SK-N-SH (cell line): ENCODE measurements at regions not wholly inside any gene's neighbourhood (a gene's known extent, or its start where the extent isn't known, plus 50 kb on each side); places are given as distances from the start of the nearest gene placed in this dataset.

ENCODE experiments used
- CHD2 ChIP-seq: fragments of 150-350 bp; IDR thresholded peaks from 2 replicates; pipeline ENCODE4 v1.6.1; 2018; ENCODE audit warnings: low read length; ENCODE audit not compliant: partially characterized antibody
- CTCF ChIP-seq: fragments of 200-600 bp; sonication (generic); IDR thresholded peaks from 2 replicates; pipeline ENCODE4 v1.6.1; 2017; ENCODE audit warnings: antibody characterized with exemption, mild to moderate bottlenecking, moderate library complexity
- ELF1 ChIP-seq: IDR thresholded peaks from 2 replicates; pipeline ENCODE4 v1.4.0; 2012
- FOXJ3 ChIP-seq: sonication (generic); formaldehyde crosslinking; IDR thresholded peaks from 2 replicates; pipeline ENCODE4 v1.5.1; 2020; ENCODE audit warnings: mild to moderate bottlenecking, missing genetic modification reagents
- JUND ChIP-seq: IDR thresholded peaks from 2 replicates; pipeline ENCODE4 v1.4.0; 2012
- POLR2AphosphoS5 ChIP-seq: IDR thresholded peaks from 2 replicates; pipeline ENCODE4 v1.6.1; 2012; ENCODE audit warnings: low read depth, low read length
- RAD21 ChIP-seq: IDR thresholded peaks from 2 replicates; pipeline ENCODE4 v1.6.1; 2012; ENCODE audit warnings: mild to moderate bottlenecking, low read length
- REST ChIP-seq: IDR thresholded peaks from 2 replicates; pipeline ENCODE4 v1.6.1; 2012; ENCODE audit warnings: mild to moderate bottlenecking, low read depth, low read length, moderate library complexity
- SIN3A ChIP-seq: IDR thresholded peaks from 2 replicates; pipeline ENCODE4 v1.6.1; 2012; ENCODE audit warnings: low read depth, mild to moderate bottlenecking, low read length, moderate library complexity, borderline replicate concordance
- SMC3 ChIP-seq: IDR thresholded peaks from 2 replicates; pipeline ENCODE4 v1.6.1; 2012; ENCODE audit warnings: low read depth, low read length, improper control_type of control experiment
- TAF1 ChIP-seq: IDR thresholded peaks from 2 replicates; pipeline ENCODE4 v1.6.1; 2012; ENCODE audit warnings: low read depth, mild to moderate bottlenecking, low read length, moderate library complexity, borderline replicate concordance

GRCh38 chr10:10865913-10866312 lies 151.8 kb upstream of the CELF2 start:
- TF ChIP-seq REST = no peak
- no peak for TF ChIP-seq TAF1
- no peak for TF ChIP-seq ELF1
- no peak for TF ChIP-seq SMC3
- no peak for TF ChIP-seq CHD2
- TF ChIP-seq SIN3A = no peak
- no peak for TF ChIP-seq CTCF
- TF ChIP-seq RAD21 = no peak
- TF ChIP-seq JUND = no peak
- TF ChIP-seq POLR2AphosphoS5 = no peak
- no peak for TF ChIP-seq FOXJ3 (CRISPR knock-in tag)
